ENCODE measurements at regions not wholly inside any gene's neighbourhood (a gene's known extent, or its start where the extent isn't known, plus 50 kb on each side); places are given as distances from the start of the nearest gene placed in this dataset.

DNA sequence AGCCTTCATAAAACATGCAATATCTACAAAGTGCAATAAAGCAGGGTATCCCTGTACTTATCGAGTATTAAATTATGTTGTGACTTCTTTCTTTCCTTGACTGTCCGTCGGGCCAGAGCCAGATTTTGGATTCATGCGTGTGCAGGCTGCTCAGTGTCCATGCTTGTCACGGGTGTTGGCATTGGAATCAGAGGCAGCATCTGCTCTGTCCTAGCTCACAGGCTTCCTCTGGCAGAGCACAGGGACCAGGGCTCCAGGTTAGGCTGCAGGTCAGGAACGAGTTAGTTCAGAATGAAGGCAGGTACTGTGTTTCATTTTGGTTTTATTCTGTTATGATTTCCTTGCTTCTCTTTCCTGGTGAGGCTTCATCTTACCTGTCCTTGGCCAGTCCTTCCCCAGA lies 249.8 kb downstream of the AUH start:
- H3K9me3 ChIP-seq (ENCODE audit: low read length) = no peaks in the 10 kb centered on the region
- H3K36me3 ChIP-seq (ENCODE audit: insufficient read depth, low read length) = no peaks in the 10 kb centered on the region
- no peak overlapping the region for H3K9ac ChIP-seq (ENCODE audit: low read length)
- no peaks in the 10 kb centered on the region for H3K9me2 ChIP-seq (replicated peaks; ENCODE audit: insufficient read depth, low read length)
- H3K4me2 ChIP-seq (ENCODE audit: low read depth, low read length, poor library complexity, severe bottlenecking) = no peak overlapping the region
- no peak overlapping the region for H3K27ac ChIP-seq (ENCODE audit: low read length)
- H3K4me1 ChIP-seq (ENCODE audit: low read length) = no peaks in the 10 kb centered on the region
- H3K79me2 ChIP-seq (ENCODE audit: low read length) = no peaks in the 10 kb centered on the region
- no peak overlapping the region for H3K4me3 ChIP-seq (ENCODE audit: low read length)
- no peak for DNase-seq
- H4K20me1 ChIP-seq (ENCODE audit: insufficient read depth, low read depth, low read length) = no peaks in the 10 kb centered on the region
- H2AFZ ChIP-seq (ENCODE audit: low read length) = no peak overlapping the region
- H3K27me3 ChIP-seq (ENCODE audit: low read length) = 0 out of 2 replicates have a peak, but pooled peaks cover 4% of the 10 kb centered on the region

DNA sequence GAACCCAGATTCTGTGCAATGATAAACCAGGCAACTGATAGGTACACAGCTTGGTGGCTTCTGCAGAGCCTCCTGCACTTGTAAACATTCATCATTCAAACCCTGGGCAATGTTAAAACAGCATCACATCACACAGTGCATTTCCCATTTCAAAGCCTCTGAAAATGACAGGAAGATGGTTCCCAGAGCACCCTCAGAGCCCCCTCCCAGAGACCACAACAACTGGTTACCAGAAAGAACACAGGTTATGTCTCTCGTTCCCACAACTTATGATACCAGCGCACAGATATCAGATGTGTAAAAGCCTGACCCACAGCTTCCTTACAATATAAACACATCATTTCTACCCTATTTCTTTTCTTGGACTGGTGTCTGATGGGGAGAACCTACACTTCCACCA lies 248.7 kb downstream of the AUH start:
- H3K9me2 ChIP-seq (replicated peaks; ENCODE audit: insufficient read depth, low read length) = no peaks in the 10 kb centered on the region
- H3K4me1 ChIP-seq (ENCODE audit: low read length) = no peaks in the 10 kb centered on the region
- H3K9me3 ChIP-seq (ENCODE audit: low read length) = no peaks in the 10 kb centered on the region
- no peak overlapping the region for H3K4me2 ChIP-seq (ENCODE audit: low read depth, low read length, poor library complexity, severe bottlenecking)
- no peak for DNase-seq
- 0 out of 2 replicates have a peak, but pooled peaks cover 4% of the 10 kb centered on the region for H3K27me3 ChIP-seq (ENCODE audit: low read length)
- H3K79me2 ChIP-seq (ENCODE audit: low read length) = no peaks in the 10 kb centered on the region
- H3K27ac ChIP-seq (ENCODE audit: low read length) = no peak overlapping the region
- no peaks in the 10 kb centered on the region for H3K36me3 ChIP-seq (ENCODE audit: insufficient read depth, low read length)
- H4K20me1 ChIP-seq (ENCODE audit: insufficient read depth, low read depth, low read length) = no peaks in the 10 kb centered on the region
- H3K9ac ChIP-seq (ENCODE audit: low read length) = no peak overlapping the region
- no peak overlapping the region for H3K4me3 ChIP-seq (ENCODE audit: low read length)
- H2AFZ ChIP-seq (ENCODE audit: low read length) = no peak overlapping the region

DNA sequence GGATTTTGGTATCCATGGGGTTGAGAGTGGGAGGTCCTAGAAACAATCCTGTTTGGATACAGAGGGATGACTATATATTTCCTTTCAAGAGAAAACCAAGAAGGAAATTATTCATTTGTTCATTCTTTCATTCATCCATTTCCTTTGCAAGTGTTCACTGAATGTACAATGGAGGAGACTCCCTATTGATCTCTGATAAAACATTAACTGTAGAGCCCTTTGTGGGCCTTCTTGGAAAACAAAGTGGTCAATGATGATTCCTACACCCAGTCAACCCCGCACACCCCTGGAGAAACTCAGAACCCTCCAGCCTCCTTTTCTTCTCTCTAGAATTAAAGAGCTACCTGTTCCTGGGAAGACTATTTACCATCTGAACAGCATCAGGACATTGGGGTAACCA lies 247.3 kb downstream of the AUH start:
- Histone ChIP-seq H3K4me2 (ENCODE audit: low read depth, low read length, poor library complexity, severe bottlenecking) (no peak overlapping the region), H3K4me1 (ENCODE audit: low read length) (no peaks in the 10 kb centered on the region), H3K9me2 (replicated peaks; ENCODE audit: insufficient read depth, low read length) (no peaks in the 10 kb centered on the region), H3K27me3 (ENCODE audit: low read length) (0 out of 2 replicates have a peak, but pooled peaks cover 4% of the 10 kb centered on the region), H3K79me2 (ENCODE audit: low read length) (no peaks in the 10 kb centered on the region), H2AFZ (ENCODE audit: low read length) (no peak overlapping the region), H4K20me1 (ENCODE audit: insufficient read depth, low read depth, low read length) (no peaks in the 10 kb centered on the region), H3K27ac (ENCODE audit: low read length) (no peak overlapping the region), H3K4me3 (ENCODE audit: low read length) (no peak overlapping the region), H3K9me3 (ENCODE audit: low read length) (no peaks in the 10 kb centered on the region), H3K9ac (ENCODE audit: low read length) (no peak overlapping the region), H3K36me3 (ENCODE audit: insufficient read depth, low read length) (no peaks in the 10 kb centered on the region)
- no peak for DNase-seq

DNA sequence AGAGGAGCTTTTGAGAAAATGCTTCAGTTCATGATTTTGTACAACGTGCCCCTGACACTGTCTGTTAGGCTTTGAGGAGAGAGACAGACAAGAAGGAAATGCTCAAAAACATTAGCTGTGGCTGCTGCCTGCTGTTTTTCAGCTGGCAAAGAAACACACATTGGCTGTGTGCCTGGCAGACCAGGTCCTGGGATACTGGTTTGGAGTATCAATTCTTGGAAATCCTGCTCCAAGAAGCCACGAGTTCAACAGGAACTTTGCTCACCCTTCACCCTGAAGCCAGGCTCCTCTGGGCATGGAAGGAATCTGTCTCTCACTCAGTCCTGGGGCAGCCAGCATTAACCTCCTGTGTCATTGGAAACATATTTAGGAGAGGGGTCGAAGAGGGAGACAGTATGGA lies 245.5 kb downstream of the AUH start:
- no peak for DNase-seq
- H3K4me3 ChIP-seq (ENCODE audit: low read length) = no peak overlapping the region
- no peaks in the 10 kb centered on the region for H3K79me2 ChIP-seq (ENCODE audit: low read length)
- H3K27ac ChIP-seq (ENCODE audit: low read length) = no peak overlapping the region
- no peaks in the 10 kb centered on the region for H3K4me1 ChIP-seq (ENCODE audit: low read length)
- H3K9ac ChIP-seq (ENCODE audit: low read length) = no peak overlapping the region
- H3K9me2 ChIP-seq (replicated peaks; ENCODE audit: insufficient read depth, low read length) = no peaks in the 10 kb centered on the region
- no peak overlapping the region for H2AFZ ChIP-seq (ENCODE audit: low read length)
- H3K27me3 ChIP-seq (ENCODE audit: low read length) = no peaks in the 10 kb centered on the region
- H3K36me3 ChIP-seq (ENCODE audit: insufficient read depth, low read length) = no peaks in the 10 kb centered on the region
- H3K9me3 ChIP-seq (ENCODE audit: low read length) = no peaks in the 10 kb centered on the region
- no peaks in the 10 kb centered on the region for H4K20me1 ChIP-seq (ENCODE audit: insufficient read depth, low read depth, low read length)
- no peak overlapping the region for H3K4me2 ChIP-seq (ENCODE audit: low read depth, low read length, poor library complexity, severe bottlenecking)

DNA sequence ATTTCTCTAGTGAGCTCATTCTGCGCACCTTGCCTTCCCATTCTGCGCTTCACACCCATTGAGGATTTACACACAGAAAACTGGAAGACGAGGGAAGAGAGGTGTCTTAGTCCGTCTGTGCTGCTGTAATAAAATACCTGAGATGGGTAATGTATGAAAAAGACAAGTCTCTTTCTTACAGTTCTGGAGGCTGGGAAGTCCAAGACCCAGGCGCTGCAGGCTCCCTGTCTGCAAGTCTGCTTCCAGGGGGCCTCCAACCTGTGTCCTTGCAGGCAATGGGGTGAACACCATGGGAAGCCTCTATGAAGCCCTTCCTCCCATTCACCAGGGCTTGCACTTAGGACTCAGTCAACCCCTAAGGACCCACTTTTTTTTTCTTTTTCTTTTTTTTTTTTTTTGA lies 245.0 kb downstream of the AUH start:
- Histone ChIP-seq H4K20me1 (ENCODE audit: insufficient read depth, low read depth, low read length) (no peaks in the 10 kb centered on the region), H3K4me3 (ENCODE audit: low read length) (no peak overlapping the region), H3K9me3 (ENCODE audit: low read length) (no peaks in the 10 kb centered on the region)

DNA sequence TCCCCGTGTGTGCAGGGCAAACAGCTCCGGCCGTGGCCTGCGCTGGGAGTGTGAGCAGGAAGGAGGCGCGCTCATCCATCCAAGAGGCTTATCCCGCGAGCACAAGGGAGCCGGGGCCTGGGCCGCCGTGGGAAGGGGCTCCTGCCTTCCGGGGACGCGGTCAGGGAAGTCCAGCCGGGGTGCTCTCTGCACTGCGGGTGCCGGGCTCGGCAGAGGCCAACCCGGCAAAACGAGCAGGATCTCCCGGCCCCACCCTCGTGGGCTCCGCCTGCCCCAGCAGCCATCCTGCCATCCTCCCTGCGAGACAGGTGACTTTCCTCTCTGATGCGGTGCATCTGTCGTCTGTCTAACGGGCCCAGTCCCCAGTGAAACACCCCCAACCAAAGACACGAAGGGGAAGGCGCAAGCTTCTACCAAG lies 244.2 kb downstream of the AUH start:
- H2AFZ ChIP-seq (ENCODE audit: low read length) = no peak overlapping the region
- no peak overlapping the region for H3K4me3 ChIP-seq (ENCODE audit: low read length)
- H3K4me2 ChIP-seq (ENCODE audit: low read depth, low read length, poor library complexity, severe bottlenecking) = no peak overlapping the region

More for the DNA sequence above, 245.0 kb downstream of the AUH start:
- Histone ChIP-seq H3K9ac (ENCODE audit: low read length) (no peak overlapping the region), H3K9me2 (replicated peaks; ENCODE audit: insufficient read depth, low read length) (no peaks in the 10 kb centered on the region), H3K27ac (ENCODE audit: low read length) (no peak overlapping the region), H3K36me3 (ENCODE audit: insufficient read depth, low read length) (no peaks in the 10 kb centered on the region), H3K27me3 (ENCODE audit: low read length) (no peaks in the 10 kb centered on the region), H3K79me2 (ENCODE audit: low read length) (no peaks in the 10 kb centered on the region), H3K4me2 (ENCODE audit: low read depth, low read length, poor library complexity, severe bottlenecking) (no peak overlapping the region), H2AFZ (ENCODE audit: low read length) (no peak overlapping the region), H3K4me1 (ENCODE audit: low read length) (no peaks in the 10 kb centered on the region)
- no peak for DNase-seq

DNA sequence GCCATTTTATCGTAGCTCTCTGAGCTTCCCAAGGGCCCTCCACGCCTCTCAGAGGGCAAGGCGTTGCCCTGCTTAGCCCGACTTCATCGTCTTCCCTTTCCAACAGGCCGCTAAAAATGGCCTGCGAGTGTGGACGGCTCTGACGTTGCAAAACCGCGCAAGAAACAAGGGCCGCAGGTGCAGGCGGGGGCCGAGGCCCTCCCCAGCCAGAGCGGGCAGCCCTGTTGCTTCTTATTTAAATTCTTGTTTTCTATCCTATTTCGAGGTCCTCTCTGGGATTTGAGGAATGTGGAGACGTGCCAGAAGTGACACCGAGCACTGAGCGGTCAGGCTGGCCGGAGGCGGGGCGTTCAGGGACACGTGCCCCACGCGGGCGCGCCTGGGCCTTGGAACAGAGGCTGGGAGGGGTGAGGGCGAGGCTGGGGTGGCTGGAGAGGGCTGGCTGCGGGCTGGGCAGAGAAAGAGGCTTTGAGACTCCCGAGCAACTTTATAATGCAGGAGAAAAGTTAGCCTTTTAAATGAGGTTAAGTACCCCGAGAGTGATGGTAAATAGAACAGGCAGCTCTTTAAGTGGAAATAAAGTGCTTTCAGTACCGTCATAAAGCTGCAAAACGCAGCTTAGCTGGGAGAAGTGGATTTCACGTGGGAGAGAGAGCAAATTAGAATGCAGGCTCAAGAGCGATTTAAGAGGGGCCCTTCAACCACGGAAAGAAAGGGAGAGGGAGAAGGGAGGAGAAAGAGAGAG lies 243.6 kb downstream of the AUH start:
- Histone ChIP-seq H3K36me3 (ENCODE audit: insufficient read depth, low read length) (no peaks in the 10 kb centered on the region), H3K4me2 (ENCODE audit: low read depth, low read length, poor library complexity, severe bottlenecking) (no peak overlapping the region), H3K27ac (ENCODE audit: low read length) (no peak overlapping the region), H3K9me3 (ENCODE audit: low read length) (no peaks in the 10 kb centered on the region), H3K4me1 (ENCODE audit: low read length) (no peaks in the 10 kb centered on the region), H3K4me3 (ENCODE audit: low read length) (no peak overlapping the region), H4K20me1 (ENCODE audit: insufficient read depth, low read depth, low read length) (no peaks in the 10 kb centered on the region), H2AFZ (ENCODE audit: low read length) (no peak overlapping the region), H3K27me3 (ENCODE audit: low read length) (no peaks in the 10 kb centered on the region), H3K79me2 (ENCODE audit: low read length) (no peaks in the 10 kb centered on the region), H3K9me2 (replicated peaks; ENCODE audit: insufficient read depth, low read length) (no peaks in the 10 kb centered on the region), H3K9ac (ENCODE audit: low read length) (no peak overlapping the region)
- no peak for DNase-seq

More for the DNA sequence above, 244.2 kb downstream of the AUH start:
- H3K79me2 ChIP-seq (ENCODE audit: low read length) = no peaks in the 10 kb centered on the region
- H4K20me1 ChIP-seq (ENCODE audit: insufficient read depth, low read depth, low read length) = no peaks in the 10 kb centered on the region
- H3K27me3 ChIP-seq (ENCODE audit: low read length) = no peaks in the 10 kb centered on the region
- no peaks in the 10 kb centered on the region for H3K4me1 ChIP-seq (ENCODE audit: low read length)
- no peak overlapping the region for H3K27ac ChIP-seq (ENCODE audit: low read length)
- H3K36me3 ChIP-seq (ENCODE audit: insufficient read depth, low read length) = no peaks in the 10 kb centered on the region
- no peak for DNase-seq
- no peaks in the 10 kb centered on the region for H3K9me2 ChIP-seq (replicated peaks; ENCODE audit: insufficient read depth, low read length)
- no peak overlapping the region for H3K9ac ChIP-seq (ENCODE audit: low read length)
- H3K9me3 ChIP-seq (ENCODE audit: low read length) = no peaks in the 10 kb centered on the region

DNA sequence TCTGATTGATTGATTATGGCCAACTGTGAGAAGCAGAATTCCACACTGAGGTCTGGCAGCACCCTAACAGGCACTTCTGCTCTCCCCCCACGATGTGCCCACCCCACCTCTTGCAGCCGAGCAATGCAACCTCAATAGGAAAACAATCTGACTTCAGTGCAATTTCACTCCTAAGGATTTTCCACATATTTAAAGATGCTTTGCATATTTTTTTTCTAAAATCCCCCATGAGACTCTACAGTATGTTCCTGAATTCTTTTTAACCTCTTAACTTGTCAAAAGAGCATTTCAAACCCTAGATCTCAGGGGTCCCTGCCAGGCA lies 243.1 kb downstream of the AUH start:
- no peak for DNase-seq
- Histone ChIP-seq H3K4me1 (ENCODE audit: low read length) (no peaks in the 10 kb centered on the region), H3K9me2 (replicated peaks; ENCODE audit: insufficient read depth, low read length) (no peaks in the 10 kb centered on the region), H3K27me3 (ENCODE audit: low read length) (no peaks in the 10 kb centered on the region), H3K36me3 (ENCODE audit: insufficient read depth, low read length) (no peaks in the 10 kb centered on the region), H3K9ac (ENCODE audit: low read length) (no peak overlapping the region), H3K4me2 (ENCODE audit: low read depth, low read length, poor library complexity, severe bottlenecking) (no peak overlapping the region), H3K9me3 (ENCODE audit: low read length) (no peaks in the 10 kb centered on the region), H3K79me2 (ENCODE audit: low read length) (no peaks in the 10 kb centered on the region), H3K27ac (ENCODE audit: low read length) (no peak overlapping the region), H4K20me1 (ENCODE audit: insufficient read depth, low read depth, low read length) (no peaks in the 10 kb centered on the region), H3K4me3 (ENCODE audit: low read length) (no peak overlapping the region), H2AFZ (ENCODE audit: low read length) (no peak overlapping the region)

Data from Karpas-422 (cell line).